Stimulated activated CD4-positive, alpha-beta T cell treated with anti-CD3 and anti-CD28 coated beads, TNF-alpha, amount 100 ng/mL, for 4 hours (primary cell): ENCODE measurements at regions not wholly inside any gene's neighbourhood (a gene's known extent, or its start where the extent isn't known, plus 50 kb on each side); places are given as distances from the start of the nearest gene placed in this dataset.
"Not testable (repeated sequence)": the region's sequence is repeated elsewhere in the genome, so short reads cannot be mapped to it uniquely, and the experiment has no call there.

Experiments used
- DNase-seq, 3 experiments: peaks; one replicate each; pipeline ENCODE4 v3.0.0-alpha.2; 2020; ENCODE audit warnings: low read depth in 3 of 3

DNA sequence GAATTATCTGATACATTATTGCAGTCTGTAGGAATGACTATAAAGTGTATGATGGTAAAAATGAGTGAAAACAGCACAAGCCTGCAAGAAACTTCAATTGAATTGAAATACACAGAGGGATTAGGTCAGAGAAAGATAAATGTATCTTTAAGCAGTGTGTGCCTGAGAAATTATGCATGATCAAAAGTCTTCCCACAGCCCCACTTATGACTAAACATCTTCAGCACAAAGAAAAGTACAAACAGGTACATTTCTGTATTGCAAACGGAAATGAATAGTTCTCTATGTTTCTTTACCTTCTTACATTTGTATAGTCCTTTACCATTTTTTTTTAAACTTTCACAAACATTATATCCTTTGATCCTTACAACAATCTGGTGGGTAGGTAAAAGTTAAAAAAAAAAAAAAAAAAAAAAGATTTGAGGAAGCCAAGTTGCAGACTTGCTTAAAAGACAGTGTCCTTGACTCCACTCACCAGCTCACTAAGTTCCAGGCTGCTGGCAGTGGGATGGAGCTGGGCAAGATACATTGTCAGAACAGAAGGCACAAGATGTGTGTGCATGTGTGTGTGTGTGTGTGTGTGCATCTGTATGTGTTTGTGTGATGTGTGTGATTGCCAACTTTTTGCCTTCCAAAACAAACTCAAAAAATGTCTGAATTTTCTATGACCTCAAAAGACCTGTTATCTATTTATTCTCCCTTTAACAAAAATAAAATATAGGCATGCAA is 423.7 kb upstream of the ACVR2A start:
- no peak for DNase-seq

DNA sequence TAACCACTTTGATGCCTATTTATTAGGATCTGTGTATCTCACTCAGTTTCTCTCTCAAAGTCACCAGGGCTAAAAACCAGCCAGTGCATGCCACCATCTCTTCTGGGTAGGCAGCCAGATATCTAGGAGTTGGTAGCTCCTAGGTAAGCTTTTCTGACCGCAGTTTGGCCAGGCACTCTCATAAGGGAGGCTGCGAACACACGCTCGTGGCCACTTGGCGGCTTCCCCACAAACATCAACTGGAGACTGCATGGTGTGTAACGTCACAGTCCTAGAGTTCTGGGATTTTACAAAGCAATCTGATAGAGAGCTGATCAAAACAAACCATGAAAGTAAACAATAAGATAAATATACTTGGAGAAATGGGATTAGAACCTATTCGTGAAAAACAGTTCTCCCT is 424.3 kb upstream of the ACVR2A start:
- DNase-seq, result no peak

DNA sequence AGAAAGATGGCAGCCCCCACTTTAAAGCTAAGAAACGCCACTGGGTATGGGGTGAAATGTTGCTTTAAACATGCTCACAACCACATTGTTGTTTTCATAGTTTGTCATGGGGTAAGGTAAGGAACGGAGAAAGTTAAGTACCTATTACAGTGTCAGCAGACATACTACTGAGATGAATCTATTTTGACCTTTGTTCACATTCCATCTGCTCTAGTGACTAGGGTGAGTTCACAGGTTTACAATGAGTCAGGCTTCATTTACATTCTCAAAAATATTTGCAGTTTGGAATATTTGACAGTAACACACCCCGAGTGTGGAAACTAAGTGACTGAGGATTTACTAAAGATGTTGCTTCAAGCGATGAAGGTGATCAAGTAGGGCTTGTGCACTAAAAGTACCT is 428.7 kb upstream of the ACVR2A start:
- no peak for DNase-seq

DNA sequence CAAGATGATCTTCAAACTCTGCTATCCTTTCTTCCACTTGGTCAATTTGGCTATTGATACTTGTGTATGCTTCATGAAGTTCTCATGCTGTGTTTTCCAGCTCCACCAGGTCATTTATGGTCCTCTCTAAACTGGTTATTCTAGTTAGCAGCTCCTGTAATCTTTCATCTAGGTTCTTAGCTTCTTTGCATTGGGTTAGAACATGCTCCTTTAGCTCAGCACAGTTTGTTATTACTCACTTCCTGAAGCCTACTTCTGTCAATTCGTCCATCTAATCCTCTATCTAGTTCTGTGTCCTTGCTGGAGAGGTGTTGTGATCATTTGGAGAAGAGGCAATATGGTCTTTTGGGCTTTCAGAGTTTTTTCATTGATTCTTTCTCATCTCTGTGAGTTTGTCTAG is 430.2 kb upstream of the ACVR2A start:
- DNase-seq, result not testable (repeated sequence)

DNA sequence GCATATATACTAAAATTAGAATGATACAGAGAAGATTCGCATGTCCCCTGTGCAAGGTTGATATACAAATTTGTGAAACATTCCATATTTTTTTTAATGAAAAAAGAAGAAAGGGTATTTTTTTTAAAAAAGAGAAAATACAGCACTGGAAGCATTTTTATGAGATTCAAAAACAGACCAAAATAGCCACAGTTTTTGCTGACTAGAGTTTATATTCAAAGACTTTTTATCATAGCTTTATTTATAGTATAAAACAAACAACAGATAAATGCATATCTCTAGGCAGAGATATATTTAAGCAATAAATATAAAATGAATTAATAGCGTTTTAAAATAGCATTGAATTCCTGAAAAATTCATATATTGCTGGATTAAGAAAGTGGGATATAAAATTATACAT is 436.5 kb upstream of the ACVR2A start:
- DNase-seq, result no peak

DNA sequence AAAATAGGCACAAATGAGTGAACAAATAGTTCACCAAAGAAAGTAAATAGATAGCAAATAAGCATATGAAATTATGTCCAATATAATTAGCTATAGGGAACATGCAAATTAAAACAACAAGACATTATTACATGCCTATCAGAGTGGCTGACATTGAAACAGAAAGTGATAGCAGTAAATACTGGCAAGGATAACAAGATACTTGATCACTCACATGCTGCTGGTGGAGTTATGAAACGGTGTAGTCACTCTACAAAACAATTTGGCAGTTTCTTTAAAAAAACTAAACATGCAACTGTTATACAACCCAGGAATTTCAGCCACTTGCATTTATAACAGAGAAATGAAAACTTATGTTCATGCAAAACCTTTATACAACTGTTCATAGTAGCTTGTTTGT is 439.2 kb upstream of the ACVR2A start:
- no peak for DNase-seq

DNA sequence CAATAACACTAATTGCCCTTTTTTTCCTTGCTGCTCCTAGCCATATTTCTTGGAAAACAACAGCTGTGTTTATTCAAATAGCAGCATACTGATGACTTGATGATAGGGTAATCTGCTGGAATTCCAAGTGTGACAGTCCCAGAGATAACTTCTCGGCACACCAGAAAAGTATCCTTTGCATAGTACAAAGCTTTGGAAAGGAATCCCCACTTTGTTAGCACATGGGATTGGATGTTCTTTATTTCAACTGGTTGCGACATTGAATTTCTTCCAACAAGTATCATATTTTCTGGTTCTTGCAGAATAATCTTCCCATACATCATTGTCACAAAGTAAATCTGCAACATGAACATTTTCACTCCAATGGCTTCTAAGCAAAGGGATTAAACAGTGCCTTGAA is 445.8 kb upstream of the ACVR2A start:
- no peak for DNase-seq

DNA sequence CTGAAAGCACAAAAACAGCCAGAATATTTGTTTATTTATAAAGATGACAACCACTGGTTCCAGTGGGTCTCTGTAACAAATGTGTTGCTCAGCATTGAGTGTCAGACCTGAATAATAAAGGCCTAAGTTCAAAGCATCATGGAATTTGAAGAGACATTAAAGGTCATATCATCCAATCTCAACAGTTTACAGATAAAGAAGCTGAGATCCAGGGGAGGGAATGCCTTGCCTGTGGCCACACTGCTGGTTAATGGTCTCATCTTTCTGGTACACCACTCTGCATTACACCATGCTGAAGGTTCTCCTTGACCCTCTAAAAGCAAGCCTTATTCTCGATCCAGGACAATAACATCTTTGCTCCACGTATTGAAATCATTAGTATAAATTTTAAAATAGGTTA is 446.5 kb upstream of the ACVR2A start:
- DNase-seq, result no peak

DNA sequence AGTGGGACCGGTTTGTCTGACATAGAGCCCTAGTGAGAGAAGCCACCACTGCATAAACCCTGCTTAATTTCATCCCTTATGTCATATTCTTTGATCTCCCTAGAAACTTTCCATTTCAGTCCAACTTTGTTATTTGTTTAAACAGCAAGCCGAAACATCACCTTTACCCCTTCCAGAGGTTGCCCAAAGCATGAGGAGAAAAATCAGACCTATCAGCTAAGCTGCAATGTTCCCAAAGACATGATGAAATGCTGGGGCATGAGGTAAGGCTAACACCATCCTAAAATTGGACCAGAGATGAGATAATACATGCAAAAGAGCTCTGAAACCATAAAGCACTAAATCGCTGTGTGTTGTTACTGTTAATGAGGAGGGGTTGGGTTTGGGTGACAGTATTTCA is 447.9 kb upstream of the ACVR2A start:
- DNase-seq, result no peak

DNA sequence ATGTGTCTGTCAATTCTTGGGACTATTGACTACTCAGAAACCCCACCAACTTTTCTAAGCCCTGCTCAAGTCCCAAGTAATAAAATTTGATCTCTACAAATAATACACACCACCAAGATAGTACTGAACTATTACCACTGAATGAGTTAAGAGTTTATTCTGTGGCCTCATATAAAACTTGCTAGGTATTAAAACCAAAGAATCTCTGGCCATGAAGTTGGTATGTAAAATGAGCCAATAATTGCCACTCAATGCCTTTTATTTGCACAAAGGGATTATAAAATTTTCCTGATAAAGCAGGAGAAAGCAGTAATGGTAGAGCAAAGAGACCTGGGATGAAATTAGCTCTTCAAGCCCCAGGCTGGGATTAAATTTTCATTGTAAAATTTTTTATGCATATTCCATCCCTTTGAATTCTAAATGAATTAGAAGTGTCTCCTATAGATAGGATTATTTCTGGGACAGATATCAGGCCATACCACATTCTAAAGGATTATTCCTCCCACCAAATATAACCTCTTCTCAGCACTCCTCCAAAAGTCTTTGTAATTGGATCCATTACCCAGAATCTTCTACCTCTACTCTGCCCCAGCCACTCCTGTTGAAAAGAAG is 450.5 kb upstream of the ACVR2A start:
- DNase-seq, result no peak

DNA sequence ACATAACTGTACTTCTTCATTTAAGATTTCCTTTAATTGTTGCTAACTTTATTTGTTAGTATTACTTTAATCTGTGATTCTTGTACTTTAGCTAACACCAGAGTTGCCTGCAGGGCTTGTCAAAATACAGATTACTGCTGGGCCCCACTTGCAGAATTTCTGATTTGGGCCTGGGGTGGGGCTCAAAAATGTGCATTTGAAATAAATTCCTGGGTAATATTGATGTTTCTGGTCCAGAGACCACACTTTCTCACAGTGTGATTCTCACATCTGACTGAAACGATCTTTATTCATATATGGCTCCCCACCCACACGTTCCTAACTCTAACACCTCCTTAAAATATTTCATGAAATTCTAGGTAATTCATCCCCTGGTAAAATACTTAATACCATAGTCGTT is 452.6 kb upstream of the ACVR2A start:
- no peak for DNase-seq

DNA sequence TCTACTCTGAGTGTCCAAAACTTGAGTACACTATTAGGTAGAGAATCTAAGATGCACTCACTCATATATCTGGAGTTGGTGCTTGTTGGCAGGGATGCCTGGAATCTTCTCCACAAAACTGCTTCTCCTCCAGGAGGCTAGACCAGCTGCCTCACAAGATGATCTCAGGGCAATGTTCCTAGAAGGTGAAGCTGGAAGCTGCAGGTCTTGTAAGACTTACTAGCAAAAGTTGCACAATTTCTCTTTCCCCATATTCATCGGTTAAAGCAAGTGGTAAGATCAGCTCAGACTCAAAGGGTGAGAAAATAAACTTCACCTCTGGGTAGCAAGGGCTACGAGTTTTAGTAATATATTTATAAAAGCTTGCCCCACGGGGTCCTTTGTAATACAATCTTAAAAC is 454.4 kb upstream of the ACVR2A start:
- no peak for DNase-seq

DNA sequence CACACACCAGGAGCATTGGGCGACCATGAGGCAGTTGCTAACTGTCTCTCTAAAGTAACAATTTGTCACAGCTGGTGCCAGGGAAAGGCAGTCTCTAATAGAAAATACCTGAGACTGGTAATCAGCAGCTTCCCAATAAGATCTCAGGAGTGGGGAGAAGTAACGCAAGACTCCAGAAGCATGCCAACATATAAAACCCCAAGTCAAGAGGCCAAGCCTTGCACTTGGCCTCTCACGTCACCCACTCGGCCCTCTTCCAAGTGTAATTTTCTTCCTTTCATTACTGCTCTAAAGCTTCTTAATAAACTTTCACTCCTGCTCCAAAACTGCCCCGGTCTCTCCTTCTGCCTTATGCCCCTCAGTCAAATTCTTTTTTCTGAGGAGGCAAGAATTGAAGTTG is 455.6 kb upstream of the ACVR2A start:
- DNase-seq, result no peak

DNA sequence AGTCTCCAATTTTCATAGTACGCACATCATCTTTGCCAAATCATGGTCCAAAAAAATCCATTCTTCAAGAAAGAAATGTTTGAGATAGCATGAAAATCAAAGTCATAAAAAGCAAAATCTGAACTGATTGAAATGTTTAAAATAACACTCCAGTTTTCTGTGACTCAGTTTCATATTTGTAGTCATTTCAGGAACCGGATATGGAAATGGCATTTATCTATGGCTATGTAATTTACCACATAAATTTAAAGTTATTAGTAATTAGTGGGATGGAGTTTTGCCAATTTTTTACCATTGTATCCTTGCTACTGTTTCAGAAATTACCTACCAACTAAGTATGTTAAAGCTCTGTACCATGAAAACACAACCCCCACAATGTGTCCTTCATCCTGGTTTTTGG is 456.6 kb upstream of the ACVR2A start:
- DNase-seq, result no peak

DNA sequence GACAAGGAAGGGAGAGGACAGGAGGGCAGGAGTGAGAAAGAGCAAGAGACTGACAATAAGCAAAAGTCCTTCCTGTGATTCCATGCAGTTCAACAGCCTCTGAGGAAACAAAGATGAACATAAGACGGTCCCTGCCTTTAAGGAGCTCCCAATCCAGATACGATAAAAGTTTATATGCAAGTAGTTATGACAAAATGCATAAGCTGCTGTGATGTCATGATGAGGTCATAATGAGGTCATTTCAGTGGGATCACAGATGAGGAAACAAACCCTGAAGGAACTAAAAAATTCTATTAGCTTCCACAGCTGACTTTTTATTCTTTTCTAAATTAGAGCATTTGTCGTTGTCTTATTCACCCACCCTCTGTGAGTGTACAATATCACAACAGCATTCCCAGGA is 458.5 kb upstream of the ACVR2A start:
- no peak for DNase-seq

DNA sequence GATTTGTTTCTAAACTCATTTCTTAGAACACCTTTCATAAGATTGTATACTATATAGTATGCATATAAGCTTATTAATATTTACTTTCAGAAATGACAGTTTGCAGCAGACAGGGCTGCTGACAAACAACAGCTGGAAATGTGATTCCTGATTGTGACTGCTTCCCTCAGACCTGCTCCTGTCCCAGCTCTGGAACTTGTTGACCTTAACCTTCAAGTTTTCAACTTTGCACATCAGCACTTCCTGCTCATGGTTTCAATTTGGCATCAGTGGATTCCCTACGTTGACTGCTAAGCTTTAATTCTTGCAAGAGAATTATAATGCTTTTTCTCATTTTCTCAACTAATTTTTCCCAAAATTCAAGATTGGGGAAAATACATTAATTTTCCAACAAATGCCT is 459.2 kb upstream of the ACVR2A start:
- no peak for DNase-seq

DNA sequence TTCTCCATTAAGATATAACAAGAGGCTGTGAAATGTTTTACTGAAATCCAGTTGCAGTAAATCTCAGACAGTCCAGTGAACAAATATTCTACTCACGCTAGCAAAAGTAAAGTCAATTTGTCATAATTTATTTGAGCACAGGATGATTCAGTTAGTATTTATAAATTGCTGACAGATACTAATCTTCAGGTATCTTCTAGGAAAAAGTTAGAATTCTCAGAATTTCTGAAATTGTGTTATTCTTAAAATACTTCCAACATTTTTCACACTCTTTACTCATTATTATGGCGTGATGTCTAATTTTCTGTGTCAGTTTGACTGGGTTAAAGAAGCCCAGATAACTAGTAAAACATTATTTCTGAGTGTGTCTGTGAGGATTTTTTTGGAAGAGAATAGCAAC is 460.2 kb upstream of the ACVR2A start:
- no peak for DNase-seq

DNA sequence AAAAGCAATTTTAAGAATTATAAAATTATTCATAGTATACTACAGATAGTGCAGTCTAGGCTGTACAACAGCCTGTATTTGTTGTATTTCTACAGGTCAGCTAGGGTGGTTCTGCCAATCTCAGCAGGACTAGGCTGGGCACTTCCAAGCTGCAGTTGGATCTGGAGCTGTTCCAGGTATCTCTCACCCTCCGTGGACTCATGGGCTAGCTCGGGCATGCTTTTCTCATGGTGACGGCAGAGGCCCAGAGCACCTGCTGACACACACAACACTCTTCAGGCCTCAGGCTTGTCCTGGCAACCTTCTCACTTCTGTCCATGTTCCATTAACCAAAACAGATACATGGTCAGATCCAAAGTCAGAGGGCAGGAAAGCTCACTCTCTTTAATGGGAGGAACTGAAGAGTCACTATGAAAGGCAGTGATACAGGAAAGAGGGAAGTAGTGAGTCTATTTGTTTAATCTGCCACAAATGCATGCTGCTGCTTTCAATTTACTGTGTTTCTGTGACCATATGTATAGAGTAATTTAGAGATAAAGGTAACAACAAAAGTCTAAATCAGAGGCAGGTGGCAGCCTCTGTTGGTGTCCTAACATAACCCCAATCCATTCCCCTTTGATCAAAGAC is 462.4 kb upstream of the ACVR2A start:
- DNase-seq, result no peak

DNA sequence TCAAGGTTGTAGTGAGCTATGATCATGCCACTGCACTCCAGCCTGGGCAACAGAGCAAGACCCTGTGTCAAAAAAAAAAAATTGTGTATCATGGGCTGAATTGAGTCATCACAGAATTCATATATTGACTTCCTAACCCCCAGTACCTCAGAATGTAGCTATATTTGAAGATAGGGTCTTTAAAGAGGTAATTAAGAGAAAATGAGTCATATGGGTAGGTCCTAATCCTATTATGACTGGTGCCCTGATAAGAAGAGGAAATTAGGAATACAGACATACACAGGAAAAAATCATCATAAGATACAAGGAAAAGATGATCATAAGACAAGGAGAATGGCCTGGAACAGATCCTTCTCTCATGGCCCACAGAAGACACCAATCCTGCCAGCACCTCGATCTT is 466.4 kb upstream of the ACVR2A start:
- DNase-seq, result no peak

DNA sequence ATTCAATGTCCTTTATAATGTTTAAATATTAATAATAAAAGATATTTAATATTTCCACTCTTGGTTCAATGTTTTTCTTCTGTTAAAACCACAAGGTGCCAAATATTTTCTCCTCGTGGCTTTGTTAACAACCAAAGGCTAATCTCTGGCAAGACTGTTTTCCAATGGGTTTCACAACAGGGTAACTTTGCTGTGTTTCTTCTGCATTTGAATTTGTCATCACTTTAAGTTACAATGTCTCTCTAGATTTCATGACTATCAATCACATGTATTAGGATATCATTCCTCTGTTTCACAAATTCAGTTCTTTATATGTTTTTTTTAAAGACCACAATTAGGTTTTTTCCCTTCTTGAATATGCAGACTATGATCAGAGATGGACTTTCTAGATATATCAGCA is 469.8 kb upstream of the ACVR2A start:
- no peak for DNase-seq

DNA sequence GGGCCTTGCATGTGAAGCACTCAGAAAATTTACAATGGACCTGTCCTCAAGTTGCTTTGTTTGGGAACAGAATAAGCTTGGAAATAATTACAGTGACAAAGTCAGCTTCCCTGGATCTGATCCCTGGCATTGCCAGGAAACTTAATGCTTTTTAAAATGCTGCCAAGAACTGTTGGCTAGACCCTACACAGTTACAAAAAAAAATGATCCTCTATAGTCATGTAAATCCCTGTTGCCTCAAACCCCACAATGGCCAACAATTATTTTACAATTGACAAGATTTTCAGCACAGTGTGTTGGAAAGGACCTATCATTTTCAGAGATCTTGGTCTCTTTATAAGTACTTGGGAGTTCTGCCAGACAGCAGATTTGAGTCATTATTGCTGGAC is 470.4 kb upstream of the ACVR2A start:
- no peak for DNase-seq

DNA sequence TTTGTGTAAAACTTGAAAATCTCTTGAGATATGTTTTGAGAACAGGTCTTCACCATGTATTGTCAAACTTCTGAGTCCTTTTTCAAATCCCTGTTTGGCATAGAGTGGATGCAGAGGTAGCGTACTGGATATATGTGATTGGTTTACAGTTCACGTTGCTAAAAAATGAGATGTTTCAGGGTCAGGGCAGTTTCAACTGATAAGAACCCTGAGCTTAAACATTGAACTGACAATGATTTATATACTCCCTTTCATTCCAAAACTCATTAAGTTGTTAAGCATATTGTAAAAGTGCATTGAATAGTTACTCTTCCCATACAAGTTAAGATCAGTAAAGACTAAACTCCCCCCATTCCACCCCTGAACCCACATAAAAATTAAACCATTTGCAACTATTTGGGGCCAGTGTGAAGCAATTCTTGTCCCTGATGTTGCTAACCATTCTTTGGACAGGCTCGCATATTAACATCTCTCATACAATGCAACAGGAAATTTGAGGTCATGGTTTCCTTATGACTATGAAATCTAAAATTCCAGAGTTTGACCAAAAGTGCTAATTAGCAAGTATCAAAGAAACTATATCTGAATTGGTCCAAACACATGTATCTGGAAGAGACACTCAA is 470.9 kb upstream of the ACVR2A start:
- DNase-seq, result no peak

DNA sequence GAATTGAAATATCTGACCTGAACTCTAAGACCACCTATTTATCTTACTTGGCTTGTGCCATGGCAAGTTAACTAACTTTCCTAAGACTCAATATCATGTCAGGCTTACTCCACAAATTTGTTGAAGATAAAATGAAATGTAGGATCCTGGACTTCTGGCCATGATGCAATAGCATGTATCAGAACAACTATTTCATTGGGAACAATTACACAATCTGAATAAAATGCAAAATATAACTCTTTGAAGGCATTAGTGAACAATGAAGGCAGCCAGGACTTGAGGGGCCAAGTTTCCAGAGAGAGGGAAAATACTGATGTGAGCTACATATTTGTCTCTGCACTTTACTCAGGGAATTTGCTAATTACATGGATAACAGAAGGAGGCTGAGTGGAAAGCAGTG is 476.5 kb upstream of the ACVR2A start:
- DNase-seq, result no peak
